Left lung (tissue), 4 donors: ENCODE measurements at regions not wholly inside any gene's neighbourhood (a gene's known extent, or its start where the extent isn't known, plus 50 kb on each side); places are given as distances from the start of the nearest gene placed in this dataset.

ENCODE experiments used
- ATAC-seq: fragments of 200-7000 bp; cut with Tn5 transposase; one replicate; pipeline ENCODE4 v1.9.1; 2020; ENCODE audit warnings: moderate library complexity
- DNase-seq, 4 donors: peaks; one replicate each; pipeline ENCODE4 v3.0.0-alpha.2; 2013 to 2020
- H3K27ac ChIP-seq, 2 donors: fragments of 200-600 bp; sonication (generic) in 1 of 2; one replicate each; pipeline versions ENCODE4 v1.5.0 to v1.8.0; 2020 to 2021
- H3K27me3 ChIP-seq, 2 donors: fragments of 200-600 bp; sonication (generic) in 1 of 2; one replicate each; pipeline versions ENCODE4 v1.5.0 to v1.8.0; 2020 to 2021
- H3K36me3 ChIP-seq, 2 donors: fragments of 200-600 bp; sonication (generic) in 1 of 2; one replicate each; pipeline versions ENCODE4 v1.5.0 to v1.8.0; 2020 to 2021
- H3K4me1 ChIP-seq, 2 donors: fragments of 200-600 bp; one replicate each; pipeline ENCODE4 v1.8.0; 2021
- H3K4me3 ChIP-seq, 2 donors: fragments of 200-600 bp; sonication (generic) in 1 of 2; one replicate each; pipeline versions ENCODE4 v1.5.0 to v1.8.0; 2020 to 2021; ENCODE audit warnings: mild to moderate bottlenecking in 1 of 2
- H3K9me3 ChIP-seq, 2 donors: fragments of 200-600 bp; sonication (generic) in 1 of 2; one replicate each; pipeline versions ENCODE4 v1.5.0 to v1.8.0; 2020 to 2021
- intact Hi-C, 2 donors: fragments of 100-400 bp; cut with DNase I; formaldehyde crosslinking; loops; one replicate each; pipeline versions ENCODE4 v1.11.2 to v1.14.2; 2022
- TF ChIP-seq, protein P1 (sequence below), 2 donors: fragments of 200-600 bp; sonication (generic) in 1 of 2; IDR thresholded peaks; one replicate each; pipeline versions ENCODE4 v1.5.0 to v1.8.0; 2021; ENCODE audit warnings: antibody characterized with exemption in 2 of 2
- donor health status: DM: no; HTN: yes; CAD: no.
- donor health status: DM: no; HTN: no; CAD: no.

DNA sequence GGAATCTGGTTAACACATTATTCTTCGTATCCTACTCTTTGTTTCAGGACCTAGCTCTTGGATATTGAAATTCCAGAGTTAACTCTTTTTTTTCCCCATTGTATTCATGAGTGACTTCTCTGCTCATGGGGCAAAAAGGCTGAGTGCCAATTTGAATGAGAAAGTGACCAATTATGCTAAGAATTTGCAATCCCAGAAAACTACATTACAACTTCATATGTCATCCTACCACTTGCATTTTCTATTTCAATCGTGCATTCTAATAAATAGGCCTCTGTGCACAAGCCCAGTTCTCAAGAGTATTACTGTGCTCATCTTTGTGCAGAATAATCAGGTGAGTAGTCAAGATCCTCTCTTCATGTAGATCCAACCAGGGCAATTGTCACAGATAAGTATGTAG lies 537.8 kb downstream of the OTOL1 start:
- intact Hi-C loops: no loop called here

DNA sequence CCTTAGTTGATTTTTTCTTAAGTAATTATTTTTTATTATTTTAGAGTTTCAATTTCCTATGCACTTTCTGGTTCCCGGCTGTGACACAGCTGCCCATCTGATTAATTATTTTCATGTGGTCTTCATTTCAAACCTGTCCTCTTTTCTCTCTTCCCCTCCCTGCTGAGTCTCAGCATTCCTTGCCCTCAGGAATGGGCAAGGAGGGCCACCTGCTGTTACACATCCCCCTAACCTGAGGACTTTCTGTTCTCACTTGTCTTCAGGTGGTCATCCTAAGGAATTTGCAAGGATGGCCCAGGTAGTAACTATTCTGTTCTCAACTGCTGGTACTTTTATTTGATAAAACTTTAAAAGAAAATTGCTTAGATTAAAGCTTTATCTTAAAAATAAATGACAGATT lies 545.0 kb downstream of the OTOL1 start:
- H3K27ac ChIP-seq: no peak overlapping the region
- intact Hi-C loops: no loop called here
- H3K4me3 ChIP-seq: no peak overlapping the region
- ATAC-seq (no peak), DNase-seq (no peak)
- no peaks in the 10 kb centered on the region for H3K36me3 ChIP-seq
- no peaks in the 10 kb centered on the region for H3K27me3 ChIP-seq
- no peaks in the 10 kb centered on the region for H3K9me3 ChIP-seq
- TF ChIP-seq, protein P1, sequence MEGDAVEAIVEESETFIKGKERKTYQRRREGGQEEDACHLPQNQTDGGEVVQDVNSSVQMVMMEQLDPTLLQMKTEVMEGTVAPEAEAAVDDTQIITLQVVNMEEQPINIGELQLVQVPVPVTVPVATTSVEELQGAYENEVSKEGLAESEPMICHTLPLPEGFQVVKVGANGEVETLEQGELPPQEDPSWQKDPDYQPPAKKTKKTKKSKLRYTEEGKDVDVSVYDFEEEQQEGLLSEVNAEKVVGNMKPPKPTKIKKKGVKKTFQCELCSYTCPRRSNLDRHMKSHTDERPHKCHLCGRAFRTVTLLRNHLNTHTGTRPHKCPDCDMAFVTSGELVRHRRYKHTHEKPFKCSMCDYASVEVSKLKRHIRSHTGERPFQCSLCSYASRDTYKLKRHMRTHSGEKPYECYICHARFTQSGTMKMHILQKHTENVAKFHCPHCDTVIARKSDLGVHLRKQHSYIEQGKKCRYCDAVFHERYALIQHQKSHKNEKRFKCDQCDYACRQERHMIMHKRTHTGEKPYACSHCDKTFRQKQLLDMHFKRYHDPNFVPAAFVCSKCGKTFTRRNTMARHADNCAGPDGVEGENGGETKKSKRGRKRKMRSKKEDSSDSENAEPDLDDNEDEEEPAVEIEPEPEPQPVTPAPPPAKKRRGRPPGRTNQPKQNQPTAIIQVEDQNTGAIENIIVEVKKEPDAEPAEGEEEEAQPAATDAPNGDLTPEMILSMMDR (IDR thresholded peaks at IDR 0.05): no peak
- H3K4me1 ChIP-seq: no peaks in the 10 kb centered on the region

More for the DNA sequence above, 537.8 kb downstream of the OTOL1 start:
- Histone ChIP-seq H3K4me1 (no peaks in the 10 kb centered on the region), H3K36me3 (no peaks in the 10 kb centered on the region), H3K27ac (no peak overlapping the region), H3K27me3 (no peaks in the 10 kb centered on the region), H3K9me3 (peaks cover 0 to 2% of the 10 kb centered on the region in 2 donors), H3K4me3 (no peak overlapping the region)
- no peak for DNase-seq
- TF ChIP-seq, protein P1 (IDR thresholded peaks at IDR 0.05): no peak
- no peak for ATAC-seq

DNA sequence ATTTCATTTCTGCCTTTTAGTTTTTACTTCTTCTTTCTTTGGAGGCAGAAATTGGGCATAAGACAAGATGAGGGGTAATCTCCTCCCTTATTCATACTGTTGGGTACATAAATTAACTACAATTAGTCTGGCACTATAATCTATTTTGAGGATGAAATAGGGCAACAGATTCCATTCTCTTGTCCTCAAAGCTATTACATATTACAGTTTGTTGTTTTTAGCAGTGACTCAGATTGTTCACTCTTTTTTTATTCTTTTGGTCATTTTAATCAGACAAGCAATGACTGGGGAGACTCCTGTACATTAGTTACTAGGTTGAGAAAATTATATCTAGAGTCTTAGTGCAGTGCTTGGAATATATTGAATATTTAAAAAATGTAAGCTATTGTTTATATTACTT lies 556.0 kb downstream of the OTOL1 start:
- H3K4me3 ChIP-seq: no peak overlapping the region
- no peak overlapping the region for H3K27ac ChIP-seq
- ATAC-seq: no peak
- TF ChIP-seq, protein P1 (IDR thresholded peaks at IDR 0.05): no peak
- intact Hi-C loops: no loop called here
- no peaks in the 10 kb centered on the region for H3K27me3 ChIP-seq
- H3K9me3 ChIP-seq: no peaks in the 10 kb centered on the region
- no peak for DNase-seq
- H3K4me1 ChIP-seq: no peaks in the 10 kb centered on the region
- H3K36me3 ChIP-seq: no peaks in the 10 kb centered on the region

DNA sequence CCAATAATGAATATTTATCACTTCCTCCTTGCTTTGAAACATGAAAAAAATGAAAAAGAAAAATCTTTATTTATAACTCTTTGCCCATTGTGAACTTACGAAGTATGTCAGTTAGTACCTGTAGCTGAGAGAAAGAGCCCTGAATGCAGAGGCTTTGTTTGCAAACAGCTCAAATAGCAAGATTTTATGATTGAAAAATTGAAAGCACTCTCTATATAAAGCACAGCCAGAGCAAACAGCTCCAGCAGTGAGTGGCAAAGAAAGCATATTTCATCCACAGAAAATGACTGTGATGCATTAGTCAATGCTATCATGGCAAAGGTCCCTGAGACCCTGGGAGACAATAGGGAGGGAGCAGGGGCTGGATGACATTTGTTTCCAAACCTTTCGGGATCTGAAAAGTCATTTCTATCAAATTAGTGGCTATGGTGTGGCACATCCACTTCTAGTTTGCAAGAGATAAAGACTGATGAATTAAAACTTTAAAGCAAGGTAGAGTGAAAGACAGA lies 576.1 kb downstream of the OTOL1 start:
- Histone ChIP-seq H3K27ac (no peak overlapping the region), H3K9me3 (no peaks in the 10 kb centered on the region), H3K36me3 (no peaks in the 10 kb centered on the region), H3K4me3 (no peak overlapping the region), H3K4me1 (no peaks in the 10 kb centered on the region), H3K27me3 (no peaks in the 10 kb centered on the region)
- TF ChIP-seq, protein P1 (IDR thresholded peaks at IDR 0.05): no peak
- intact Hi-C loops: no loop called here
- no peak for DNase-seq
- no peak for ATAC-seq

DNA sequence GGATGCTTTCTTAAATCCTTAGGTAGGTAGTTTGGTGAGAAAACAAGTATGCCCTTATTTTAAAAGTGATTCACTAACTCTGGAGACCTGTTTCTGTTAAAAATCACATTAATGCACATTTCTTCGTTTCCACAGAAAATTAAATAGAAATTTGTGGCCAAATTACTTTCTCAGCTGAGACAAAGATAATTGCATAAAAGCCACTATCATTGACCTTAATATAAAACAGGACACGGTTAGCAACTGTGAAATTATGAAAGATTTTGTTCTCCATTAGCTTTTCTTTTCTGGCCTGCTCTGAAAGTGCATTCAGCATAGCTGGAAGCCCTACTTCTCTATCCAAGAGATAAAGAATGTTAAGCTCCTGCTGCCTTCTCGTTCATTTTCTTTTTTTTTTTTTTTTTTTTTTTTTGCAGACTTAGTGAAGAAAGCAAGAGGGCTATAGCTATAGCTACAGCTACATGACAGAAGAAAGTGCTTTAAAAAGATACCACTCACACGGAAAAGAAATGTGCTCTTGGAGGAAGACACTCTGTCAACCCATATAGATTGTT lies 576.9 kb downstream of the OTOL1 start:
- DNase-seq (no peak), ATAC-seq (no peak)
- TF ChIP-seq, protein P1 (IDR thresholded peaks at IDR 0.05): no peak
- Histone ChIP-seq H3K4me1 (no peaks in the 10 kb centered on the region), H3K36me3 (no peaks in the 10 kb centered on the region), H3K9me3 (no peaks in the 10 kb centered on the region), H3K4me3 (no peak overlapping the region), H3K27me3 (no peaks in the 10 kb centered on the region), H3K27ac (no peak overlapping the region)
- intact Hi-C loops: no loop called here
